ENCODE measurements at regions not wholly inside any gene's neighbourhood (a gene's known extent, or its start where the extent isn't known, plus 50 kb on each side); places are given as distances from the start of the nearest gene placed in this dataset.

- TF ChIP-seq POLR2A (IDR thresholded peaks at IDR 0.05) = no peak
- TF ChIP-seq, protein P1, sequence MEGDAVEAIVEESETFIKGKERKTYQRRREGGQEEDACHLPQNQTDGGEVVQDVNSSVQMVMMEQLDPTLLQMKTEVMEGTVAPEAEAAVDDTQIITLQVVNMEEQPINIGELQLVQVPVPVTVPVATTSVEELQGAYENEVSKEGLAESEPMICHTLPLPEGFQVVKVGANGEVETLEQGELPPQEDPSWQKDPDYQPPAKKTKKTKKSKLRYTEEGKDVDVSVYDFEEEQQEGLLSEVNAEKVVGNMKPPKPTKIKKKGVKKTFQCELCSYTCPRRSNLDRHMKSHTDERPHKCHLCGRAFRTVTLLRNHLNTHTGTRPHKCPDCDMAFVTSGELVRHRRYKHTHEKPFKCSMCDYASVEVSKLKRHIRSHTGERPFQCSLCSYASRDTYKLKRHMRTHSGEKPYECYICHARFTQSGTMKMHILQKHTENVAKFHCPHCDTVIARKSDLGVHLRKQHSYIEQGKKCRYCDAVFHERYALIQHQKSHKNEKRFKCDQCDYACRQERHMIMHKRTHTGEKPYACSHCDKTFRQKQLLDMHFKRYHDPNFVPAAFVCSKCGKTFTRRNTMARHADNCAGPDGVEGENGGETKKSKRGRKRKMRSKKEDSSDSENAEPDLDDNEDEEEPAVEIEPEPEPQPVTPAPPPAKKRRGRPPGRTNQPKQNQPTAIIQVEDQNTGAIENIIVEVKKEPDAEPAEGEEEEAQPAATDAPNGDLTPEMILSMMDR (IDR thresholded peaks at IDR 0.05) = no peak
- 86 to 92% methylated on average over 6 to 7 of the region's 7 CpGs for WGBS, 2 donors
- DNase-seq (ENCODE audit: low spot score in 2 of 2) = no peak
- intact Hi-C loops (cut with DNase I; ENCODE audit: low total_unique reads) = no loop called here
- H3K4me3 ChIP-seq (ENCODE audit: low read depth, poor library complexity, severe bottlenecking) = no peak overlapping the region
These were observed 1968.7 kb upstream of the FLRT2 start for GRCh38 chr14:83561261-83561660.

DNA sequence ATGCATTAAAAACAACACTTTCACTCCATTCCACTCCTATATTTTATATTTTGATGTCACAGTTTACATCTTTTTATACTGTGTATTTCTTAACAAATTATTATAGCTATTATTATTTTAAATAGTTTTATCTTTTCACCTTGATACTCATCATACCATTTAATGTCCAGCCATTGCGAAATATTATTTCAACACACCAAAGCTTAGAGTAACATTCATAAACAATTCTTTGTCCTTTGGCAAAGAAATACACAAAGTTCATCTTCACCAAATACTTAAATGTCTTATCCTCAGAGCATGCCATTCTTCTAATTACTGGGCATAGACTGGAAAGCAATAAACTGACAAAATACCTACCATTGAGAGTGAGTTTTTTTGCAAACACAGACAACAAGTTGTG, 1963.4 kb upstream of the FLRT2 start:
- H3K4me3 ChIP-seq (ENCODE audit: low read depth, poor library complexity, severe bottlenecking) = no peak overlapping the region
- DNase-seq (ENCODE audit: low spot score in 2 of 2) = no peak
- 89 to 92% methylated on average over 1 of the region's 1 CpG for WGBS, 2 donors
- intact Hi-C loops (cut with DNase I; ENCODE audit: low total_unique reads) = no loop called here
- TF ChIP-seq, protein P1 (IDR thresholded peaks at IDR 0.05) = no peak
- no peak for TF ChIP-seq POLR2A (IDR thresholded peaks at IDR 0.05)

DNA sequence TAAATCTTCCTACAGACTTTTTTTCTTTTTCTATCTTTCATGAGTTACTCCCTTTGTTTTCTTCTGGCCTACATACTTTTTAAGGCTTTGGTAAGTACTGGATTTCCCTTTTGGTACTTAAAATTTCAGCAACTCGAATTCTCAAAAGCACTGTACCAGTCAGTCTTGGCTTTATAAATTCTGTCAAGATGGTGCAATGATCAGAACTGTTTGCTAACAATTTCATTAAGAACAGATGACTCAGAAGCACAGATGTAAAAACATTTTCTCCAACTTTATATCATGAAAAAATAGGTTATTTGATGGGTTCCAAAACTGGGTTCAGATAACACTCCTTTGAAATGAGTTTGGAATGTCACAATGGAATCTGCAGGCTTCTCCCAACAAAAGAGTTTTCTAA, 1961.8 kb upstream of the FLRT2 start:
- intact Hi-C loops (cut with DNase I; ENCODE audit: low total_unique reads) = no loop called here
- no peak overlapping the region for H3K4me3 ChIP-seq (ENCODE audit: low read depth, poor library complexity, severe bottlenecking)
- TF ChIP-seq POLR2A (IDR thresholded peaks at IDR 0.05) = no peak
- TF ChIP-seq, protein P1 (IDR thresholded peaks at IDR 0.05) = no peak
- WGBS, 2 donors = 49 to 57% methylated on average over 1 of the region's 1 CpG
- no peak for DNase-seq (ENCODE audit: low spot score in 2 of 2)

DNA sequence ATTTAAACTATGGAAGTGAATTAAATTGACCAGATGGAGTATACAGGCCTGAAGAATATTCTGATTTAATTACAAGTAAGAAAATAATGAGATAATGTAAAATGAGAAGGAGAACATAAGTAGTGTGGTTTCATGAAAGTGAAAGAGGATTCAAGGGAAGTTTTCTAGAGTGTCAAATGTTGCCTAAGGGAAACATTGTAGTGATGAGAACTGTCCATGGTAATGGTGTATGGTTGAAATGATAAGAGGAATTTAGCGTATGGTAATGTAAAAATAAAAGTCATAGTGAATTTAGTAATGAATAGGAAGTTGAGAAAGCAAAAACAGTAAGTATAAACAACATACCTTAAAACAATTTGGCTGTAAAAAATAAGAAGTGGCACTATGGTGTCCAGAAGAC, 1954.6 kb upstream of the FLRT2 start:
- TF ChIP-seq, protein P1 (IDR thresholded peaks at IDR 0.05) = no peak
- TF ChIP-seq POLR2A (IDR thresholded peaks at IDR 0.05) = no peak
- 49 to 62% methylated on average over 1 of the region's 1 CpG for WGBS, 2 donors
- intact Hi-C loops (cut with DNase I; ENCODE audit: low total_unique reads) = loop anchor here (5.0 kb wide), 1 partner anchor 1273 kb away; no protein-coding TSS in a partner anchor
- no peak for DNase-seq (ENCODE audit: low spot score in 2 of 2)
- no peak overlapping the region for H3K4me3 ChIP-seq (ENCODE audit: low read depth, poor library complexity, severe bottlenecking)

- no peak for TF ChIP-seq POLR2A (IDR thresholded peaks at IDR 0.05)
- TF ChIP-seq, protein P1 (IDR thresholded peaks at IDR 0.05) = no peak
- DNase-seq (ENCODE audit: low spot score in 2 of 2) = no peak
- no peak overlapping the region for H3K4me3 ChIP-seq (ENCODE audit: low read depth, poor library complexity, severe bottlenecking)
- intact Hi-C loops (cut with DNase I; ENCODE audit: low total_unique reads) = no loop called here
These were observed 1946.7 kb upstream of the FLRT2 start for GRCh38 chr14:83583201-83583600.

- no peak for DNase-seq (ENCODE audit: low spot score in 2 of 2)
- no peak overlapping the region for H3K4me3 ChIP-seq (ENCODE audit: low read depth, poor library complexity, severe bottlenecking)
- intact Hi-C loops (cut with DNase I; ENCODE audit: low total_unique reads) = no loop called here
- WGBS, 2 donors = 94 to 97% methylated on average over 13 of the region's 13 CpGs
- TF ChIP-seq, protein P1 (IDR thresholded peaks at IDR 0.05) = no peak
These were observed 1935.1 kb upstream of the FLRT2 start for GRCh38 chr14:83594874-83595273.
